Ishikawa (cell line): ENCODE measurements at regions not wholly inside any gene's neighbourhood (a gene's known extent, or its start where the extent isn't known, plus 50 kb on each side); places are given as distances from the start of the nearest gene placed in this dataset.

Experiments used
- REST ChIP-seq: IDR thresholded peaks from 2 replicates; pipeline ENCODE4 v1.6.1; 2012; ENCODE audit warnings: low read depth, mild to moderate bottlenecking
- TF ChIP-seq, protein P1 (sequence below): IDR thresholded peaks from 2 replicates; pipeline ENCODE4 v1.6.1; 2012

DNA sequence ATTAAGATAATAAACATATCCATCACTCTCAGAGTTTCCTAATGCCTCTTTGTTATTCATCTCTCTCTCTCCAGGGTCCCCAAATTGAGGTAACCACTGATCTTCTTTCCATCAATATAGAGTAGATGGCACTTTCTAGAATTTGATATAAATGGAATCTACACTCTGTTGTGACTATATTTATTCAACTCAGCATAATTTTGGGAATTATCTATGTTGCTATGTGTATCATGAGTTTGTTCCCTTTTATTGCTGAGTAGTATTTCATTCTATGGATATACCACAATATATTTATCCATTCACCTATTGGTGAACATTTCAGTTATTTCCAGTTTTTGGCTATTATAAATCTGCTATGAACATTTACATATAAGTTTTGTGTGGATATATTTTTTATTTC is 230.7 kb downstream of the HLX start:
- TF ChIP-seq, protein P1, sequence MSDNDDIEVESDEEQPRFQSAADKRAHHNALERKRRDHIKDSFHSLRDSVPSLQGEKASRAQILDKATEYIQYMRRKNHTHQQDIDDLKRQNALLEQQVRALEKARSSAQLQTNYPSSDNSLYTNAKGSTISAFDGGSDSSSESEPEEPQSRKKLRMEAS = no peak
- no peak for TF ChIP-seq REST
